Medulla oblongata (tissue), 1 donor: ENCODE measurements at regions not wholly inside any gene's neighbourhood (a gene's known extent, or its start where the extent isn't known, plus 50 kb on each side); places are given as distances from the start of the nearest gene placed in this dataset.

ENCODE experiments used
- DNase-seq: peaks from one replicate; pipeline ENCODE4 v3.0.0-alpha.2; 2015; ENCODE audit errors: extremely low spot score

DNA sequence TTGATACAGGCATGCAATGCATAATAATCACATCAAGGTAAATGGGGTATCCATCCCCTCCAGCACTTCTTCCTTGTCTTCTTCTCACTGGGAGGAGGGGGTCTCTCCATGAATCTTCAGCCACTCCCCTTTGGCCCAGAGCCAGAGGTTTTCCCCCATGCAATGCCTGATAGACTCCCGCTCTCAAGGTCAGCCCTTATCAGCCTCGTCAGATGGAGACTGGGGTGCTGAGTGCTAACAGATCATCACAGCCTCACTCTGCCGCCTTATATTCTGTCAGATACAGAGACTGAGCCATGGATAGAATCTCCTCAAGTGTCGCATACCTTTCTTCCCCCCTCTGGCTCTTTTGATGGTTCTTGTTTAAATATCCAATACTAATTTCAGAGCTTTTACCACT lies 503.1 kb downstream of the AACS start:
- DNase-seq, result no peak

DNA sequence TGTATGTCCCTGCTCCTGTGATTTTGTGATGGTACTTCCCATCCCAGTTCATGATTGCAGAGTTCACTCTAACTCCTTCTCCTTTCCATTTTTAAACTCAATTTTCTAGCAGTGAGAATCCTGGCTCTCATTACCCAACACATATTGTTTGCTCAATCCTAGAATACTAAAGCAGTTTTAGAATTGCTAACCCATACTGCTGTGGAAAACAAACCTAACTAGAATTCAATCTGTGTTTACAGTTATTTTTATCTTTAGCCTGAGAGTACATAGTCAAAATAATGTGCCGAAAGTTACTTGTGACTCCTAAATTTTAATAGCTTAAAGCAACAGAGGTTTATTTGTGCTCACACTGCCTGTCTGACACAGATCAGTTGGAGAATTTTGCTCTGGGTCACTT lies 508.0 kb downstream of the AACS start:
- no peak for DNase-seq

- DNase-seq, result no peak
Measured at GRCh38 chr12:125577334-125577733, 512.1 kb downstream of the AACS start.

DNA sequence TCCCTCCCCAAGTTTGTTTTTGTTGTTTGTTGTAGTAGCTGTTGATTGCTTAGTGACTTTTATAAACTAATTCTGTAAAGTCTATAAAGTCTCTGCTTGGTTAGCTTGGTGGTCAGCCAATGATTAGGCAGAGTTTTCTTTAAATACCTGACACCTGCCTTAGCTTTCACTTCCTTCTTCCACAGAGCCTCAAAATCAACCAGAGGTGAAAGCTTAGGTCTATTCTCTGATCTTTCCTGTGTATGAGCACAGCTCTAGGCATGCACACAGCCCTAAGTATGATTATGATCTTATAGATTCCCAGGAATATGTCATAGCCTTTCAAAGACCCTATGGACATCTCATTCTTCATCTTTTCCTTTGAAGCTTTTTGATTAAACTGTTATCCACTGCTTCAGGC lies 514.7 kb downstream of the AACS start:
- DNase-seq, result no peak

DNA sequence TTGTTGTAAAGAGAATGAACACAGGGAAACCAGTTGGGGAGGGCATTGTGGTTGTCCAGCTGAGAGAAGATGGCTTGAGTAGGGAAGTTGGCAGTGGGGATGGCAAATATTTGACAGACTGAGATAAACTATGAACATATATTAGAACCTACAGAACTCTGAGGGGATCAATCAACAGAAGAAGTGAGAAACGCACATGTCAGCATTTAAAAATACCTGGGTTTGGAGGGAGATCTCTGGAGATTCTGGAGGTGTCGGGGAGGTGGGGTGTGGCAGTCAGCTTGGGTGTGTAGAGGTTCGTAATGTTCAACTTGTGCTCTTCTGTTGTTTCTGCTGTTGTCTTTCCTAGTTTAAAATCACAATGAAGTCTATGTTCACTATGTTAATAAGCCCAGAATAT lies 517.8 kb downstream of the AACS start:
- no peak for DNase-seq

DNA sequence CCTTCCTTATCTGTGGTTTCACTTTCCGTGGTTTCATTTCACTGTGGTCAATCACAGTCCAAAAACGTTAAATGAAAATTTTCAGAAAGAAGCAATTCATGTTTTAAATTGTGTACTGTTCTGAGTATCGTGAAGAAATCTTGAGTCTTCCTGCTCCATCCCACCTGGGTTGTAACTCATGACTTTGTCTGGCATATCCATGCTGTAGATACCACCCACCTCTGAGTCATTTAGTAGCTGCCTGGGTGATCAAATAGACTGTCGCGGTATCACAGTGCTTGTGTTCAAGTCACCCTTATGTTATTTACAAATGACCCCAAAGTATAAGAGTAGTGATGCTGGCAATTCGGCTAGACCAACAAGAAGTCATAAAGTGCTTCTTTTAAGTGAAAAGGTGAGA lies 521.2 kb downstream of the AACS start:
- DNase-seq, result no peak

DNA sequence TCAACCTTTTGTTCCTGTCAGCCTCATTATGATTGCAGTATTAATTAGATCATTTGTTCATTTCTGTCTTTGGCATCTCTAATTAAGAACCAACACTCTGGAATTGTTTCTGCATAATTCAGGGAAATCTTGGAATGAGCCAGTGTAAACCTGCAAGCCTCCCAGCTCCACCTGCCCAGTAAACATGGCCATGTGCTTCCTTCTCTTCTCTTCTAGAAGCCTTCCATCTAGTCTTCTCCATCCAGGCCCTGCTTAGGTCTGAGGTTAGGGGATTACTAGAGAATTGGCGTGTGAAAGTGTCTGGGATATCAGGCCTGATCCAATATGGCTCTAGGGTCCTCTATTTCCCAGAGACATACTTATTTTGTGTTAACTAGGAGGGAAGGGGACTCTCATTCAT lies 528.0 kb downstream of the AACS start:
- no peak for DNase-seq

- no peak for DNase-seq
Measured at GRCh38 chr12:125604976-125605375, 539.7 kb downstream of the AACS start.

DNA sequence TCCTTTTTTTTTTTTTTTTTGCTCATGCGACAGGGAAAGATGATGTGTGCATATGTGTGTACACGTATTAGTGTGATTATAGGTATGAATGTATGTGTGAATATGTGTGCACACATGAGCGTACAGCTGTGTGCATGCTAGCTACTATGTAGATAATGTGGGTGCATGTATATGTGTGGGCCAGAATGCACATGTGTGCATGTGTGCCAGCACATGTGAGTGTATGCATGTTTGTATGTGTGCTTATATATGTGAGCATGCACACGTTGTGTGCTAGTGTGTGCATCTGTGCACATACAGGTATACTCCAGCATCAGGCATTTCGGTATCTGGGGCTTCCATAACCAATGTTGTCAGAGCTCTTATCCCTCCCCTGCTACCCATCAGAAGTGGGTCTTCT lies 541.1 kb downstream of the AACS start:
- DNase-seq, result no peak

- DNase-seq, result no peak
Measured at GRCh38 chr12:125610292-125610691, 545.1 kb downstream of the AACS start.

DNA sequence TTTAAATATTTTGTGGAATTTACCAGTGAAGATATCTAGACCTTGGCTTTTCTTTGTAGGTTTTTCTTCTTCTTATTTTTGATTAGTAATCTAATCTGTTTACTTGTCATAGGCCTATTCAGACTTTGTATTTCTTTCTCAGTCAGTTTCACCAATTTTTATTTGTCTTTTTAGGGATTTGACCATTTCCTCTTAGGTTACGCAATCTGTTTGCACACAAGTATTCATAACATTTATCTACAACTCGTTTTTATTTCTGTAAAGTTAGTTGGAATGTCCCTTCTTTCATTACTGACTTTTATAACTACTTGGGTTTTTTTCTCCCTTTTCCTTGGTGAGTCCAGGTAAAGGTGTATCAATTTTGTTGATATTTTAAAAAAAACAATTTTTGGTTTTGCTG lies 545.7 kb downstream of the AACS start:
- DNase-seq, result no peak

DNA sequence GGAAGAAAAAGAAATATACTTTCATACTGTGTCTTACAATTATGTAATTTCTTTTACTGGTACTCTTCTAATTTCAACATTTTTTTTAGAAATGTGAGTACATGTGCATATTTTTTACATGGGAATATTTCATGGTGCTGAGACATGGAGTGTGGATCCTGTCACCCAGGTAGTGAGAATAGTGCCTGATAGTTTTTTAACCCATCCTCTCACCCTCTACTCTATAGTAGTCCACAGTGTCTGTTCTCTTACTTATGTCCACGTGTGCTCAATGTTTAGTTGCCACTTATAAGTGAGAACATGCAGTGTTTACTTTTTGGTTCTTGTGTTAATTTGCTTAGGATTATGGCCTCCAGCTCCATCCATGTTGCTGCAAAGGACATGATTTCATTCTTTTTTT lies 548.8 kb downstream of the AACS start:
- no peak for DNase-seq

DNA sequence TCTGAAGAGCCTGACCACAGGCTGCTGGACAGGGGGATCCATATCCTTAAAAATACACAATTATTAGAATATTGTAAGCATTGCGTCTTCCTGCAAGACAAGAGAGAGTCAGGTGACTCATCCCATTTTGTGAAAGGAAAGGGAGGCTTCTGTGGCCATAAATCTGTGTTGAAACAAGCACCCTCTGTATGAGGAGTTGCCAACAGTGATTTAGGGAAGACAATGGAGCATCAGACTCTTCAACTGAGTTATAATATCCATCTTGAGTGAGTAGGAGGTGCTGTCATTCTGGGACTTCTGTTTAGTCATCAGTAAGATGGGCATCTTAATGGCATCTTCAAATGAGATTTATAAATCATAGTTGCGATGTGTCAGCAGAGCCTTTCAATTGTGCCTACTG lies 554.5 kb downstream of the AACS start:
- DNase-seq, result no peak

DNA sequence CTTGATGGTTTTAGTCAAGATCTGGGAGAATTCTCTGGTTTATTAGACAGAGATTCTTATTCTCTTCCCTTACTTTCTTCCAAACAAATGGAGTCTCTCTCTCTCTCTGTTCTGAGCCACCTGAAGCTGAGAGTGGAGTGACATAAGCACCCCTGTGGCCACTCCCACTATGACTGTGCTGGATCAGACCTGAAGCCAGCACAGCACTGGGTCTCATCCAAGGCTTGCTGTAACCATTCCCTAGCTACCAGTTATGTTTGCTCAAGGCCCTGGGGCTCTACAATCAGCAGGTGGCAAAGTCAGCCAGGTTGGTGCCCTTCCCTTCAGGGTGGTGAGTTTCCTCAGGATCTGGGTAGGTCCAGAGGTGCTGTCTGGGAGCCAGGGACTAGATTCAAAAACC lies 568.5 kb downstream of the AACS start:
- DNase-seq, result no peak

GRCh38 chr12:125634813-125635212 lies 569.6 kb downstream of the AACS start:
- DNase-seq, result no peak

- no peak for DNase-seq
Measured at GRCh38 chr12:125639826-125640225, 574.6 kb downstream of the AACS start.

- DNase-seq, result no peak
Measured at GRCh38 chr12:125643055-125643454, 577.8 kb downstream of the AACS start.

GRCh38 chr12:125645724-125646123 lies 580.5 kb downstream of the AACS start:
- DNase-seq, result no peak

DNA sequence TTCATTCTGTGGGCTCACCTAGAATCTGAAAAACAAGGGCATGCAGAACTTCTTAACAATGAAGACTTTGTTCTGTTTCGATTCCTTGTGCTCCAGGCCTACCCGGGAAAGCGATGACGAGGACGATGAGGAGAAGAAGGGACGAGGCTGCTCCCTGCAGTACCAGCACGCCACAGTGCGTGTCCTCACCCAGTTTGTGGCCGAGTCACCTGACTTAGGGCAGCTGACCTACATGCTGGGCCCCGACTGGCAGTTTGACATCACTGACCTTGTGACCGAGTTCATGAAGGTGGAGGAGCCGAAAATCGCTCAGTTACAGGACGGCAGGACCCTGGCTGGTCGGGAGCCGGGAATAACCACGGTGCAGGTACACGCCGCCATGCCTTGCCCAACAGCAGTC lies 585.4 kb downstream of the AACS start:
- DNase-seq, result no peak

GRCh38 chr12:125651625-125652024 lies 586.4 kb downstream of the AACS start:
- no peak for DNase-seq

GRCh38 chr12:125652681-125653080 lies 587.4 kb downstream of the AACS start:
- DNase-seq, result no peak

DNA sequence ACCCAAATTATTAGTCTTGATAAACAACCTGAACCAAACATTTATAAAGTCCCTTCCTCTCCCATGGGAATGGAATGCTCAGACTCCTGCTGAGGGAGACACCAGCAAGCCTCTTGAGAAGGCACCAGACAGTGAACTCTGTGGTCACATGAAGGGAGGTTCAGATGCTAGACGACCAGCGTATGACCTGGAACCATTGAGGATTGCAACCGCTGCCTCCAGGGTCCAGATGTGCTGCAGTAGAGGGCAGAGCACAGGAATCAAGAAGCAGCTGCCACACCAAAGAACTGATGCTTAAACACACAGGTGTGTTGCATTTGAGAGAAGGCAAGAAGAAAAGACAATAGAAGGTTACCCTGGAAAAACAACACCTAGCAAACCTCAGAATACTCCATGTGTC lies 592.4 kb downstream of the AACS start:
- no peak for DNase-seq

GRCh38 chr12:125674554-125675338 lies 609.5 kb downstream of the AACS start:
- no peak for DNase-seq

DNA sequence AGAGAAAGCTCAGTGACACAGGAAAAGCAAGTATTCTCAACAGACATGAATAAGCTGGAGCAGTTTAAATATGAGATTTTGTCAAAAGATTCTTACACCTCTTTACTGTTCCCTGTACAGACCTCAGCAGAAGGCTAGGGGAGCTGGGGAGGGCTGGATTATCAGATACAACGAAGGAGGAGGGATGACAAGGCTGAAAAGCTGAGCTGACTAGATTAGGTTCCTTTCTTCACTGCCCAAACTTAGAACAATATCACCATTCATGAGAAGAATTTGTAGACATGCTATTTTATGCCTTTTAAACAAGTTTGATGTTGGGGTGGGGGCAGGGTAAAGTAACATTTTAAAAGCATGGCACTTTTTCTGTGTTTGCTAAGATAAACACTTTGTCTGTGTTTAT lies 611.1 kb downstream of the AACS start:
- no peak for DNase-seq
